Activated effector memory CD4-positive, alpha-beta T cell treated with Interleukin-2 at 50 U/mL for 16 hours (primary cell): ENCODE measurements at regions not wholly inside any gene's neighbourhood (a gene's known extent, or its start where the extent isn't known, plus 50 kb on each side); places are given as distances from the start of the nearest gene placed in this dataset.
"Not testable (repeated sequence)": the region's sequence is repeated elsewhere in the genome, so short reads cannot be mapped to it uniquely, and the experiment has no call there.

Experiments used
- DNase-seq: peaks from one replicate; pipeline ENCODE4 v3.0.0-alpha.2; 2020

DNA sequence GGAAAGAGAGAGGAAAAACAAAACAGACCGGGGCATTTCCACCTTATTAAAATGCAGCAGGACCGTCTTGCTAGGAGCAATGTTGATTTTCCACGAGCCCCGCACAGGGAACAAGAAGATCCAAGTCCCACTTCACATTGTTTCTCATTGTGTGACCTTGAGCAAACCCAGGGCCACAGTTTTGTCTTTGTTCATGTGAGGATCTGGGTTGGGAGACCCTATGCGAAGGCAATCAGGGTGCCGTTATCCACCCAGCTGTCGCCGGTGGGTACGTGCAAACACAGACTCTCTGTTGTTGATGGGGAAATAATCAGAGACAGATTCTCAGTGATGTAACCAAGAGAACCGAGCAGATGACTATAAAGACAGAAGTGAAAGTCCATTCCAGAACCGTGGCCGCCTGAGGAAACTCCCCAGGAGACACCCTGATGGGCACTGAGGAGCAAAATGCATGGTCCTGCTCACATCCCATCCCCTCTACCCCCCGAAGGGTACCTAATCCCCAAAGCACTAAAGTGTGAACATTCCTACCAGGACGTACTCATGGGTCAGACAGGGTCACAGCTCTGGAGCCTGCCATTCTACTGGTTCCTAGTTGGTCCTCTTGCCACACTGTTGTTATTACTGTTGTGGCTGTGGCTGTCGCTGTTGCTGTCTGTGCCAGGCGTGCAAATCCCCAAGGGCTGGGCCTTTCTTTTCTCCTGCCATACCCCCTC lies 102.7 kb upstream of the RBPJ start:
- DNase-seq = no peak

DNA sequence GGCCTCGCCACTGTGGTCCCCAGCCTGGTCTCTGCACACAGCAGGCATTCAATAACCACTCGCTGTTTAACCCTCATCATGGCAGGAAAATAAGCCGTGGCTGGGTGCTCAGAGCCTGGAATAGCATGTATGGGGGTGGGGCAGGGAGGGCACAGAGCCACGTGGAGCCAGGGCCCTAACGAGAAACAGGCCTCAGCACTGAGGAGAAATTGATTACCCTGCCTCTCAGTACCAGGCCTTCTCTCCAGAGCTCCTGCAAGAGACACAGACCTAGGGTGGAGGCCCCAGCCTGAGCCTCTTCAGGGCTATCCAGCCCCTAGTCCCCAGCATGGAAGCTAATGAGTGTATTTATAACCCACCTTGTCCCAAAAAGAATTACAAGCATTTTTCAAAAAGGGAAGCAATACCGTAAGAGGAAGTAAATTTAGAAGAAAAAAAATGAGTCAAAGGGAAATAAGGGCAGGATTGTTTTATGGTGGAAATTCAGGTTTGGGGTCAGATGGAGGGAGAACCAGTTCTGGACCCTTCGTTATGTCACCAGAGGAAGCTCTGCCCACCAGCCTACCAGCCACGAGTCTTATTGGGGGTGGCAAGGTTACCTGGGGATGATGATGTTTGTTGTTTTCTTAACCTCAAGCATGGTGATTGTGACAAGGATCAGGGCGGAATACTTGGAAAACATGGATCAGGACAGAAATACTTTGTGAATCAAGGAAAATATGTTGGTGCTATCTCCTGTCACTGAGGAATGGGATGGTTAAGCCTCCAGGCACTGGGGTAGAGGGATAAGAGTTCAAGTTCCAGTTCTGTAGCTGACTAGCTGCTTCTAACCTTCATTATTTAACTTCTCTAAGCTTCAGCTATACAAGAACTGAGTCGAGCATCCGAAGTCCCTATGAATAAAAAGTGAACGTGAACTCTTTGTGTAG lies 101.9 kb upstream of the RBPJ start:
- DNase-seq = no peak

DNA sequence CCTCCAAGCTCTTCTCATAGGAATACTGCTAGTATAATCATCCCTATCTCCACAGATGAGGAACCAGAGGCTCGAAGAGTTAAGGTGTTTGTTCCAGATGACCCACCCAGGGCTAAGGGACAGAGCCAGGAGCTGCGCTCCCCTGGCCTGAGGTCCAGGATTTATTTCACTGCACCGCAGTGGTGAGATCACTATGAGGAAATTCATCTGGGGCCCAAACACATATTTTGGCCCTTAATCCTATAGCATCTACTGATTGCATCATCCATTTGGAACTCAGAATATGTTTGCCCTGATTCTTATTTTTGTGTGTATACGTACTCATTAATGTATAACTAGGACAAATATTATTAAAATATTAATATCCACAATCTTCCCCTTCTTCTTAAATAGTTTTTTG lies 100.1 kb upstream of the RBPJ start:
- DNase-seq = no peak

DNA sequence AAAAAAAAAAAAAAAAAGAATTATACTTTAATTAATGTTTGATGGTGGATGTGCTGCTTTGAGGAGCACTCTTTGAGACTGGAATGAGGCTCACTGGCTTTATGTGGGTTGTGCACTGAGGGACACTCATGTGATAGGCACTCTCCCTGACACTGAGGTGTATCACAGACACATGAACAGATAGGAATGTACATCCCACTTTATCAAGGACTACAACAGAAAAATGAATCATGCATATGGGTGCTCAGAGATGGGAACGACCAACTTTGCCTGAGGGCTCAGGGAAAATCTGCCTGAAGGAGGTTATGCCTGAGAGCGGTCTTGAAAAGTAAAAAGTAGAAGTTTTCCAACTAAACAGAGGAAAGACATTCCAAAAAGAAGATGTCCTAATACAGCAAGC lies 97.7 kb upstream of the RBPJ start:
- no peak for DNase-seq

DNA sequence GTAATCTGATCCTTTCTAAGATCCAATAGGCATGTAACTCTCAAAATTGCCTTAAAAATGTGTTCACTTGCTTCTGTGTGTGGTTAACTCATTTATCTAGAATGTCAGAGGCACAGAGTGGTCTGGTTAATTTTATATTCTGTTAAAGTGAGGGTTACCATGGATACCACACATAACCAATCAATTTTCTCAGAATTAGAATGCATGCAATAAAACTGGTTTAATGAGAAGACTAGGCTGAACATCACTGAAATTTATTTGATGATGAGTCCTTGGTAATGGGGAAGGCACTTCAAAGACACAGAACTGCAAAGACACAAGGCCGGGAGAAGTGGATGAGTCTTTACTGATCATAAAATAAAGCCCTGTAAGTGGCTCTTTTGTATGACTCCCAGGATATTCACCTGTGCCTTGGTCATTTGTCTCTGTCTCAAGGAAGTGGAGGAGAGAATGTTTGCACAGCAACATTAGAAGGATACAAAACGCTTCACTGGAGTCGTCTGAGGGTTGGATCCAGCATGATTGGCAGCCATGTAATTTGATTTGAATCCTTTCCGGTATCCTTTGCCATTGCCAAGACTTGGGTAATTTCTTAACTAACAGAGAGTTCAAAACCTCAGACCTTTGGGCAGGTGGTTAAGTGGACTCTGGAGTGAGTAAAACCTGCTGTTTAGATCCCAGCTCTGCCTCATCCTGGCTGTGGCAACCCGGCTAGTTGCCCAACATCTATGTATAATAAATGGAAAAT lies 94.0 kb upstream of the RBPJ start:
- no peak for DNase-seq

DNA sequence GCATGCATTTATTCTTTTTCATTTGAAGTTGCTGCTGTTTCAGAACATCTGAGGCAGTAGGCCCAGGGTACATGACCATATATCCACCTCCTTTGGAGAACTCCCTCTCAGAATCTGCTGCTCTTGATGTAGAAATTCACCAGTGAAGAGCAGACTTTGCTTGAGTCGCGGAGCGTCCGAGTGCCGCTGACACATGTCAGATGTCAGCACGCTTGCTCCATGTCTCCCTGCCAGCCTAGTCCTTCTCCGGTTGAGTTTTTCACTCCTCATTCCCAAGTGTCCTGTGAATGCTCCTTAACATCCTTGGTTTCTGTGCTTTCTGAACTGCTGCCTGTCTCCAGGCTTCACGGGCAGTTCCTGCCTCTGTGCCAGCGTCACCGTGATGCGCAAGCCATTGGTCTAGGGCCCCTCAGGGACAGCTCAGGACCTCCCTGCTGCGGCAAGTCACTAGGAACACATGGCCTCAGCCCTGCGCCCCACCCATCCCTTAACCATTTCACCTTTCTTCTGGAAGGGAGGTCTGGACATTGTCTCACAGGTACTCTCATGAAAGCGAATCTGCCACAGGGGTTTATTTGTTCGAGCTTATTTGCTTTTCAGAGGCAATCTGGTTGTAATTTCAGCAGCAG lies 93.1 kb upstream of the RBPJ start:
- DNase-seq = no peak

DNA sequence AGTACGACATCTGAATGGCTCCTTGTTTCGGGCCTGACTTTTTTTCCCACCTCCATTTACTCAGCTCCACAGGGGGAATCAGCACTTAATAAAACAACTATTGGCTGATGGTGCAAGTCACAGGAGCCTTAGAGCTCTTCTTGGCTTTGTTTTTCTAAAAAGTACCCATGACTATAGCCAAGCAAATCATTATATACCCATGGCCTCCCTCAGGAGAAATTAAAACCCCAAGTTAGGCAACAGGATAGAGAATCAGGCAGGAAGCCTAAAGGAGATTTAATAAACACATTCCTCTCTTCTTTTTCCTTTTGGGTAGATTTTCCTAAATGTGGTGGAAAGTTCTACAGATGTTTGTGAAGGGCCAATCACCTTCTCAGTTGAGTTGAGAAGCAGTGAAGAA lies 91.9 kb upstream of the RBPJ start:
- no peak for DNase-seq

DNA sequence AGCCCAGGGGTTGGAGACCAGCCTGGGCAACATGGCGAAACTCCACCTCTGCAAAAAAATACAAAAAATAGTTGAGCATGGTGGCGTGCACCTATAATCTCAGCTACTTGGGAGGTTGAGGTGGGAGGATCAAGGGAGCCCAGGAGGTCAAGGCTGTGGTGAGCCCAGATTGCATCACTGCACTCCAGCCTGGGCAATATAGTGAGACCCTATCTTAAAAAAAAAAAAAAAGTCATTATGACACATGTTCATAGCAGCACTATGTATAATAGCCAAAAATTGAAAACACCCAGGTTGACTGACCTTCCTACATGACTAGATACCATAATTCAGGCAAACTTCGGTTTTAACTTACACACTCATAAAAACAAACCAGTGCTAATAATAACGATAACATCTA lies 90.8 kb upstream of the RBPJ start:
- no peak for DNase-seq

DNA sequence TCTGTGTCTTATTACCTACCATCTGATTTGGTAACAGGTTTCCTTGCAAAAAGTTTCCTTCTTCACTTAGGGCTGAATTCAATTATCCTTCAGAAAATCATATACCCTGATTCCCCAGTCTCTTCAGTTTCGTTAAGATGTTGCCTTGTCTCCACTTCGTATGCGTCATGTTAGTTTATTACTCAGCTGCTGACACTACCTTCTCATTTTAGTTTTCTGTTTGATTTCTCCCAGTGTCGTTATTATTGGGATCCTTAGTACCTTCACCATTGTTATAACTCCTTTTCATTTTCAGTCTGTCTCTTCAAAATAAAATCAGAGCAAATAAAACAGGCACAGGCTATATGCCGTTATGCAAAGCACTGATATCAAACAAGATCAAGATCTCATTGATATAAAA lies 87.5 kb upstream of the RBPJ start:
- DNase-seq = no peak

DNA sequence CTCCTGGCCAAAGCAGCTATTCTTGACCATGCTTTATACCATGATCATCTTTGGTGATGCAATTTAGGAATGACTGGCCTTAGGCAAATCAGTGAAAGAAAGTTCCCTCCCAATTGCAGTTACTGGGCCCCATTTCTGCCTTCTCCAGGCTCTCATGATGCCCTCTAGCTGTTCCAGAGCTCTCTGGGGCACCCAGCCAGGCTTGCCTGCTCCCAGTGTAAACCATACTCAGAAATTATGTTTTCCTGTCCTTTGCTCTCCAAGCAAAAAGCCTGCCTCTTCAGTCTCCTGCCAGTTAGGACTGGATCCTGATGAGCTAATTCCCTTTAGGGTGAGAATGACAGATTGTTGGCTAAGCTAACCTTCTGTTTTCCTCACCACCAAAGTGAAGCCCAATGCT lies 85.3 kb upstream of the RBPJ start:
- DNase-seq = no peak

DNA sequence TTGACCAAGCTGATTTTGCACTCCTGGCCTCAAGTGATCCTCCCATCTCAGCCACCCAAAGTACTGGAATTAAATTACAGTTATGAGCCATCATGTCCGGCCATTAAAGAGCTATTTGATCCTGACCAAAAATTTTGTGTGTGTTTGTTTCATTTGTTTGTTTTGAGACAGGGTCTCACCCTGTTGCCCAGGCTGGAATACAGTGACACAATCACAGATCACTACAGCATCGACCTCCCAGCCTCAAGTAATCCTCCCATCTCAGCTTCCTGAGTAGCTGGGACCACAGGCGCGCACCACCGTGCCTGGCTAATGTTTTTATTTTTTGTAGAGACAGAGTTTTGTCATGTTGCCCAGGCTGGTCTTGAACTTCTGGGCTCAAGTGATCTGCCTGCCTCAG lies 82.9 kb upstream of the RBPJ start:
- DNase-seq = no peak

DNA sequence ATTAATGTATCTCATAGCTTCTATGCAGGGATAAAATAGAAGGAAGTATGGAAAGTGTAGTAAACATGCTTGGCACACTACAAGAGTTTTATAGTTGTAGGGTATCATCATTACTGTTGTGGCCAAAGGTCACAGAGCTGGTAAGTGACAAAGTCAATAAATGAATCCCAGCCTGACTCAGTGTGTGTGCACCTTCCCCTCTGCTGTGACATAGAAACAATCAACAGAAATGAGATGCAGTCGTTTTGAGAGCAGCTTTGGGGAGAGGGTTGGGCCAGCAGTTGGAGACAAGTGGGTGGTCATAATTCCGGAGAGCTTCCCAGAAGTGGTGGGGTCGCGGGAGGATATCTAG lies 82.4 kb upstream of the RBPJ start:
- DNase-seq = no peak

DNA sequence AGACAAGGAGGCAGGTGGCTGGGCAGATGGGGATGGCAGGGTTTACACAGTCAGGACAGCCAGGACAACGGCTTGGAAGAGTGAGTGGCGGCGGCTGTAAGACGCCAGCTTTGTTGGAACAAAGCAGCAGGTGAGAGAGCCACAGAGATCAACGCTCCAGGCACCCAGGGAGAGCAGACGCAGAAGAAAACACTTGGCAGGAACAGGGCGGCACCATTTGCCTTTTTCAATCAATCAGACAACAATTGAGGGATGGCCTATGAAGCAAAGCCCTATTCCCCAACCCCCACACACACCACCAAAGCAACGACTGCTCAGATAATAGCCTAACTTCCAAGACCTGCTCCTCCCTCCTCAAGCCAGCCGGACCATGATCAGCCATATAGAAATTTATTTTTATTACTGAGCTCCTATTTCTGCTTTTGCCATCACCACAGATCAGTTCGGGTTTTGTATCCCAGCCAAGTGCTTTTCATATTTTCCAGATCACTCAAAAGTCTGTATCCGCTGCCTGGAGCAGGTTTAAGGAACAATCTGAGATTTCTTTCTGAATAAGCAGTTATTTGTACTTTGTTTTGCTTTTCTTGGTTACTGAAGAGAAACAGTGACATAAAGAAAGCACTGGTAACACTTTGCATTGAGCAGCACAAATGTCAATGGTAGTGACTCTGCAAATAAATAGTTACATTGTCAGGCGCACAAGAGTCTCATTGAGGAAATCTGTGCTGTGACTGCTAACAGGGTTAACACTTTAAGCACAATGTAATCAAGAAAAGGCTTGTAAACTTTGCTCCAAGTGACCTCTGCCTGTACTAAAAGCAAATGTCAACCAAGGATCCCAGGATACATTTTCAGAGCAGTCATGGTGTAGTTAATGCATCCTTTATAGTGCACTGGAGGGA lies 81.8 kb upstream of the RBPJ start:
- DNase-seq = no peak

DNA sequence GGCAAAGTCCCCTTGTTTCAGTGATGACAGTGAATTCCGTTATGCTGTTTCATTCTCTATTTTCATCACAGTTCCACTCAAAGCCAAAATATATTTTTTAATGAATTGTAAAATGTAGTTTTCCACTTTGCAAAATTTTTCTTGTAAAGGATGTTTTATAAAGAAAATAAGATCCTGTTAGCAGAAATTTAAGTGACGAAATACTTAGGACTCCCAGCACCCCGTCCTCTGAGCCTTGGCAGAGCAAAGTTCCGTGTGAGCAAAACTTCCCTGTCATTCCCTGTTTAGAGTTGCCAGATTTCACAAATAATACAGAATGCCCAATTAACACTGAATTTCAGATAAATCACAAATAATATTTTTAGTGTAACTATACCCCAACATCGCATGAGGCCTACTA lies 81.0 kb upstream of the RBPJ start:
- no peak for DNase-seq

DNA sequence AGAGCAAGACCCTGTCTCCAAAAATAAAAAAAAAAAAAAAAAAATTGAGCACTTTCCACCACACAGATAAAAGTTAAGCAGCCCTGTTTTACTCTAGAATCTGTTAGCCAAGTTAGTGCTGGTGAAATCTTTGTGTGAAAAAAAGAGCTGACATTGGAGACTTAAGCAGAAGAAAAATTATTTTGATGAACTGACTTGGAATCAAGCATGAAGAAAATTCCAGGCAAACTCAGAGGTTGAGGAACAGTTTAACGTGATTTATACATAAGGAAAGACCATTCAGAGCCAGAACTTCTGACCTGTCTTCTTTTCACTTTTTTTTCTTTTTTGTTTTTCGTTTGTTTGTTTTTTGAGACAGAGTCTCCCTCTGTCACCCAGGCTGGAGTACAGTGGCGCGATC lies 79.6 kb upstream of the RBPJ start:
- DNase-seq = no peak

DNA sequence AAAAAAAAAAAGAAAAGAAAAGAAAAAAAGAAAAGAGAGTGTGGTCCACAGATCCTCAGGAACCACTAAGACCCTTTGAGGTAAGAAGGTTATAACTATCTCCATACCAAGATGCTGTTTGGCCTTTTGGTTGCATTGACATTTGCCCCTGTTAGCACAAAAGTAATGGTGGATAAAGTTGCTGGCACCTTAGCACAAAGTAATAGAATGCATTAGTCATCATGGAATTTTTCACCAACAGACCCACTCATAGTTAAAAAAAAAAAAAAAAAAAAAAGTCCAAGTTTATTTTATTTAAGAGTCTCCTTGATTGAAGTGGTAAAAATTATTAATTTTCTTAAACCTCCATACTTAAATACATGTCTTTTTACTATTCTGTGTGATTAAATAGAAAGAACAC lies 78.4 kb upstream of the RBPJ start:
- DNase-seq = no peak

DNA sequence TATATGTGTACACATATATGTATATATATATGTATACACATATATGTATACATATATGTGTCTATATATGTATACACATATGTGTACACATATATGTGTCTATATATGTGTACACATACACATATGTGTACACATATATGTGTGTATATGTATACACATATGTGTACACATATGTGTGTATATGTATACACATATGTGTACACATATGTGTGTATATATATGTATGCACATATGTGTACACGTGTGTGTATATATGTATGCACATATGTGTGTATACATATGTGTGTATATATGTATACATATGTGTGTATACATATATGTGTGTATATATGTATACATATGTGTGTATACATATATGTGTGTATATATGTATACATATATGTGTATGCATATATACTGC lies 76.7 kb upstream of the RBPJ start:
- DNase-seq = not testable (repeated sequence)

DNA sequence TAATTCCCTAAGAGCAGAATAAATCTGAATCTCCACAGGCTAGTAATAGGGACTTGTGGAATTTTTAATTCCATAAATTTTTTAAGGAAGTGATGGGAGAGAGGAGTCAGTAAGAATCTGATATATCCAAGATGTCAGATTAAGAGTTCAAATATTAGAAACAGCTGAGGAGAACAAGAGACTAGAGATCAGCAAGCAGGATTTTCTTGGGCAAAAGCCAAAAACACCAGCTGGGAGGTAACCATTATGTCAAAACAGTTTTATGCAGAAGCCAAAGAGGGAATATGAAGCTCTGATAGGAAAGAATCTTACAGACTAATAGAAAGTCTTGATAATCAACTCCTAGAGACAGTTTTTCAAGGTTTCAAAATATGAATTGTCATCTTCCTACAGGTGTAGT lies 72.2 kb upstream of the RBPJ start:
- no peak for DNase-seq

DNA sequence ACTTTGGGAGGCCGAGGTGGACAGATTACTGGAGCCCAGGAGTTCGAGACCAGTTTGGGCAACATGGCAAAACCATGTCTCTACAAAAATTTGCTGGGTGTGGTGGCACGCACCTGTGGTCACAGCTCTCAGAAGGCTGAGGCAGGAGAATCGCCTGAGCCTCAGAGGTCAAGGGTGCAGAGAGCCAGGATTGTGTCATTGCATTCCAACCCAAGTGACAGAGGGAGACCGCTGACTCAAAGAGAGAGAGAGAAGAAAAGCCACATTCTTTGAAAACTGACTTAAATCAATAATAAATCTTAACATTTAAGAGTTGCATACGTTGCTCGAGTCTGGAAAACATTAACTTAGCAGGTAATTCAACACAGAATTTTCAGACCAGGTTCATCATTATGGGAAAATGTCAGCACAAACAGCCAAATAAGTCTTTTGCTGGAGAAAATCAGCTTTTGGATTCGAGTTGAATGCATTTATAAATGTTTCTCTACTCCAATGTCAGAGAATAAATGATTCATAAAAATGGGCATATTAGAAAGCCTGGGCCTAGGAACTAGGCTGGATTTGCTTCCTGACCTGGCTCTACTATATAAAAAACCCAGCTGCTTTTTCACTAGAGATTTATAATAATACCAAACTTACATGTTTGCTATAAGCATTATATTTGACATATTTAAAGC lies 68.3 kb upstream of the RBPJ start:
- DNase-seq = no peak

DNA sequence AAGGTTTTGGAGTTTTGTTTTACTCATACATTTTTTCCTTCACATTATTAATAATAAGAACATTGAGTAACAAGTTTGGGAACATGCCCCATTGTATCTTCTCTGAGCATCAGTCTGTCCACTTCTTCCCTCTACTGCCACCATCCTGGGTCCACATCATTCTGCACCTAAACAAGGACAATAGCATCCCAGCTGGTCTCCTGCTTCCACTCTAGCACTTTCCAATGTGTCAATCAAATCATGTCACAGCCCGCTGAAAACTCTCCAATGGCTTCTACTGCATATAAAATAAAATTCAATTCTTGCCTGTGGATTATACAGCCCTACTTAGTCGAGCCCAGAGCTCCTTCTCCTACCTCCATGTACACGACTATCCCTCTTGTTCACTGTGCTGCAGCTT lies 66.8 kb upstream of the RBPJ start:
- no peak for DNase-seq

DNA sequence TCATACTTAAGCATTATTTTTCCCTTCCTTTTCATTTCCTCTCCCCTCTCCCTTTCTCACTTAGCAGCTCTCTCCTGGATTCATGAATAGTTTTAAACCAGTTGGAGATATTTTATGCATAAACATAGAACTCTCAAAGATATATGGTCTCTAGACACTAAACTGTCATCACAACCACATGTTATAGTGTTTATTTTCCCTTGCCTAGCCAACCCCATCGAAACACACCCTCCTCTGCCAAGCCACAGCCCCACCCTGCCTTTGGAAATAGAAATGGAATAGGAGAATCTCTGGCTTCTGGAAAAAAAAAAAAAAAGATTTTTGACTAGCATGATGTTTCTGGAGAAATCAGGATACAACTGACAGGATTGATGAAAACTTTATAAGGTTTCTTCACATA lies 64.8 kb upstream of the RBPJ start:
- no peak for DNase-seq

DNA sequence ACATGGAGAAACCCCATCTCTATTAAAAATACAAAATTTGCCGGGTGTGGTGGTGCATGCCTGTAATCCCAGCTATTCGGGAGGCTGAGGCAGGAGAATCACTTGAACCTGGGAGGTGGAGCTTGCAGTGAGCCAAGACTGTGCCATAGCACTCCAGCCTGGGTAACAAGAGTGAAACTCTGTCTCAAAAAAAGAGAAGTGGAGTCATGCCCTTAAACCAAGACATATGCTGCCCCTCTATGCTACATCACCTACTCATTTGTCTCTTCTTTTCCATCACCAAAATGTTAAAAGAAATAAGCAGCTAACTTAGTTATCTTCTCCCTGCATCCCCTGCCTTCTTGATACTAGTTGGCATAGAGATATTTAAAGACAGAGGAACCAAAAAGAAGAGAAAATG lies 63.4 kb upstream of the RBPJ start:
- not testable (repeated sequence) for DNase-seq
